K562 (cell line): ENCODE measurements at regions not wholly inside any gene's neighbourhood (a gene's known extent, or its start where the extent isn't known, plus 50 kb on each side); places are given as distances from the start of the nearest gene placed in this dataset.

Source experiments
- ATAC-seq: fragments of 200-7000 bp; cut with Tn5 transposase; 3 replicates; pipeline ENCODE4 v1.9.1; 2020; ENCODE audit warnings: moderate library complexity
- BruUV-seq: library from RNA; stranded (reverse); fragments of 400-500 nt; replicated peaks from 2 replicates; lab custom pipeline; 2021; lab: Mats Ljungman, UMichigan
- CTCF ChIA-PET: fragments of 300-600 bp; formaldehyde crosslinking; extraction: SDS; loops from one replicate; lab custom pipeline; 2021; ENCODE audit warnings: low intra/inter-chr PET ratio; lab: Yijun Ruan, JAX
- POLR2A ChIA-PET: fragments of 300-600, 350-650 bp; sonication (Branson Sonifier 250); formaldehyde crosslinking; extraction: SDS; loops from one replicate; lab custom pipeline; 2021; ENCODE audit warnings: antibody characterized with exemption, inconsistent platforms; lab: Yijun Ruan, JAX
- DNase-seq, 4 experiments: peaks; one replicate each; pipeline versions ENCODE4 v3.0.0 to v3.0.0-alpha.2; 2011 to 2018; ENCODE audit warnings: low spot score in 3 of 4, mixed read lengths in 3 of 4; ENCODE audit errors: extremely low read depth in 1 of 4
- FAIRE-seq: peaks from 2 replicates; lab custom pipeline; 2011; peaks lifted over from hg19 to GRCh38; lab: Jason Lieb, UNC
- H2AFZ ChIP-seq: 2 replicates; pipeline ENCODE4 v1.6.0; 2011; ENCODE audit warnings: low read depth, low read length, control low read depth, inconsistent platforms
- H3K27ac ChIP-seq: fragments of 200-600 bp; 3 replicates; pipeline ENCODE4 v1.8.0; 2011; ENCODE audit warnings: low read depth, mild to moderate bottlenecking, control low read depth, inconsistent platforms, low read length, moderate library complexity, mixed read lengths; ENCODE audit errors: extremely low read depth
- H3K27me3 ChIP-seq, 2 experiments: fragments of 300-600 bp in 1 of 2; 2 replicates in 1 of 2; 3 replicates in 1 of 2; pipeline versions ENCODE4 v1.6.0 to v1.8.0; 2011; ENCODE audit warnings: inconsistent platforms in 2 of 2, low read length in 2 of 2, mild to moderate bottlenecking in 1 of 2, mixed read lengths in 1 of 2, moderate library complexity in 1 of 2; ENCODE audit not compliant: control insufficient read depth in 2 of 2, insufficient read depth in 2 of 2
- H3K36me3 ChIP-seq: fragments of 300-600 bp; 3 replicates; pipeline ENCODE4 v1.8.0; 2011; ENCODE audit warnings: mild to moderate bottlenecking, low read length, inconsistent platforms; ENCODE audit not compliant: control insufficient read depth, insufficient read depth
- H3K4me1 ChIP-seq, 2 experiments: fragments of 200-600 bp in 1 of 2; replicated peaks in 1 of 2; 2 replicates in 1 of 2; 3 replicates in 1 of 2; pipeline versions ENCODE4 v1.5.1 to v1.8.0; 2011; ENCODE audit warnings: inconsistent platforms in 2 of 2, low read length in 2 of 2, mild to moderate bottlenecking in 1 of 2, mixed read lengths in 1 of 2, moderate library complexity in 1 of 2; ENCODE audit not compliant: control insufficient read depth in 2 of 2, insufficient read depth in 2 of 2
- H3K4me2 ChIP-seq: 2 replicates; pipeline ENCODE4 v1.6.1; 2011; ENCODE audit warnings: low read length, control low read depth, inconsistent platforms, mixed read lengths; ENCODE audit not compliant: insufficient read depth
- H3K4me3 ChIP-seq: fragments of 200-600 bp; sonication (generic), shearing (Covaris generic); 2 replicates; pipeline ENCODE4 v1.5.1; 2016; ENCODE audit warnings: control low read depth, inconsistent platforms
- H3K79me2 ChIP-seq: fragments of 200-600 bp; 3 replicates; pipeline ENCODE4 v1.8.0; 2011; ENCODE audit warnings: low read length, inconsistent platforms; ENCODE audit not compliant: control insufficient read depth, insufficient read depth
- H3K9ac ChIP-seq, 2 experiments: 2 replicates each; pipeline versions ENCODE4 v1.6.0 to v1.6.1; 2011; ENCODE audit warnings: low read depth in 2 of 2, low read length in 2 of 2, control low read depth in 1 of 2, inconsistent platforms in 1 of 2, mild to moderate bottlenecking in 1 of 2, mixed read lengths in 1 of 2; ENCODE audit not compliant: insufficient read depth in 1 of 2
- H3K9me1 ChIP-seq: one replicate; pipeline ENCODE4 v1.6.0; 2011; ENCODE audit warnings: inconsistent platforms, mild to moderate bottlenecking, low read length, moderate library complexity; ENCODE audit not compliant: control insufficient read depth, insufficient read depth
- H3K9me3 ChIP-seq: replicated peaks from 2 replicates; pipeline ENCODE4 v1.5.1; 2011; ENCODE audit warnings: low read depth, low read length, inconsistent platforms; ENCODE audit not compliant: control insufficient read depth, insufficient read depth
- H4K20me1 ChIP-seq: replicated peaks from 2 replicates; pipeline ENCODE4 v1.6.1; 2011; ENCODE audit warnings: low read length, inconsistent platforms, mixed read lengths; ENCODE audit not compliant: control insufficient read depth, insufficient read depth
- HMG20B ChIP-seq: fragments of 250-450 bp; sonication (Bioruptor Pico); IDR thresholded peaks from 2 replicates; pipeline ENCODE4 v1.5.0; 2021; ENCODE audit warnings: mild to moderate bottlenecking
- NUFIP1 ChIP-seq: fragments of 450-650 bp; IDR thresholded peaks from 2 replicates; pipeline ENCODE4 v1.6.1; 2018; ENCODE audit not compliant: partially characterized antibody
- SPI1 ChIP-seq: IDR thresholded peaks from 2 replicates; pipeline ENCODE4 v1.6.1; 2011; ENCODE audit warnings: low read depth, low read length, control low read depth, borderline replicate concordance
- ZNF668 ChIP-seq: fragments of 250-450 bp; sonication (Bioruptor Pico); IDR thresholded peaks from 2 replicates; pipeline ENCODE4 v1.8.0; 2022; ENCODE audit warnings: mild to moderate bottlenecking, inconsistent platforms
- WGBS: fragments of 100-300 bp; shearing (Covaris generic); methylation state at CpG from one replicate; pipeline ENCODE4 v1.1.6; 2016; ENCODE audit warnings: low coverage, mixed read lengths; ENCODE audit not compliant: insufficient coverage; ENCODE audit errors: missing lambda C conversion rate; 5-methylcytosine and 5-hydroxymethylcytosine counted together
- in situ Hi-C: fragments of 300-500 bp; cut with MboI; formaldehyde crosslinking; loops from 4 replicates; pipeline ENCODE4 v1.15.0; 2018; ENCODE audit warnings: inconsistent platforms, mixed read lengths
- intact Hi-C: fragments of 100-400 bp; cut with micrococcal nuclease; formaldehyde crosslinking; loops from 2 replicates; pipeline ENCODE4 v1.14.2; 2022
- TF ChIP-seq, protein P1 (sequence below): fragments of 250-450 bp; sonication (Bioruptor Pico); IDR thresholded peaks from 2 replicates; pipeline ENCODE4 v1.6.1; 2021; ENCODE audit warnings: mild to moderate bottlenecking

DNA sequence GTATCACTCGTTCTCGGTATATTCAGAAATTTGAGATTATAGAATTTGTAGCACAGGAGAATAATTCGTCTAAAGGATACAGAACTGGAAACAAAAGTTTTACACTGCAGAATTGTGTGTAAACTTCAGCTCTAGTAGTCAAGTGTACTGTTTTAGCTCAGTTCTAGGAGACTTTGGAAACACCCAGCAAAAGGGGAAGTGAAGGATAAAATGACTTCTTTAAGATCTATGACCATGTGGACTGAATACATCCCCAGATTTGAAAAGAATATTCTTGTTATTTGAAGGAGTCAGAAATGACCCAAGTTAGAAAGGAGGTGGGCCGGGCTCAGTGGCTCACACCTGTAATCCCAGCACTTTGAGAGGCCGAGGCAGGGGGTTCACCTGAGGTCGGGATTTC is 174.0 kb upstream of the FOXQ1 start:
- Histone ChIP-seq H3K9me3 (no peaks in the 10 kb centered on the region), H3K36me3 (no peaks in the 10 kb centered on the region), H3K79me2 (no peaks in the 10 kb centered on the region), H3K27ac (no peak overlapping the region), H3K9ac (no peak overlapping the region), H3K4me2 (no peak overlapping the region), H4K20me1 (no peaks in the 10 kb centered on the region), H3K9me1 (no peaks in the 10 kb centered on the region), H3K27me3 (no peaks in the 10 kb centered on the region), H3K4me3 (no peak overlapping the region), H3K4me1 (no peaks in the 10 kb centered on the region), H2AFZ (no peak overlapping the region)
- POLR2A ChIA-PET, result interaction anchor here (1.2 kb wide), 1 partner anchor 8 kb away, joined by 4 read pairs; no protein-coding TSS in a partner anchor
- TF ChIP-seq NUFIP1, result no peak
- peak; percentile 57 for TF ChIP-seq SPI1
- ATAC-seq (no peak), DNase-seq (no peak), FAIRE-seq (no peak)
- intact Hi-C loops (no loop called here), in situ Hi-C loops (no loop called here)
- CTCF ChIA-PET, result no interaction called here
- WGBS, result 0% methylated on average over 6 of the region's 6 CpGs
- no TSS peak for BruUV-seq

GRCh38 chr6:1136827-1137226 is 175.1 kb upstream of the FOXQ1 start:
- Histone ChIP-seq H3K4me3 (no peak overlapping the region), H3K9me1 (no peaks in the 10 kb centered on the region), H4K20me1 (no peaks in the 10 kb centered on the region), H3K79me2 (no peaks in the 10 kb centered on the region), H3K27me3 (no peaks in the 10 kb centered on the region), H3K9ac (no peak overlapping the region), H2AFZ (no peak overlapping the region), H3K4me1 (no peaks in the 10 kb centered on the region), H3K9me3 (no peaks in the 10 kb centered on the region), H3K27ac (no peak overlapping the region), H3K4me2 (no peak overlapping the region), H3K36me3 (no peaks in the 10 kb centered on the region)
- BruUV-seq, result no TSS peak
- TF ChIP-seq HMG20B (CRISPR knock-in tag), result no peak
- TF ChIP-seq, protein P1, sequence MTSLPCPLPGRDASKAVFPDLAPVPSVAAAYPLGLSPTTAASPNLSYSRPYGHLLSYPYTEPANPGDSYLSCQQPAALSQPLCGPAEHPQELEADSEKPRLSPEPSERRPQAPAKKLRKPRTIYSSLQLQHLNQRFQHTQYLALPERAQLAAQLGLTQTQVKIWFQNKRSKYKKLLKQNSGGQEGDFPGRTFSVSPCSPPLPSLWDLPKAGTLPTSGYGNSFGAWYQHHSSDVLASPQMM, result no peak
- no peak for TF ChIP-seq ZNF668 (CRISPR knock-in tag)
- ATAC-seq, result no peak
- ChIA-PET POLR2A (no interaction called here), CTCF (no interaction called here)
- WGBS, result 0% methylated on average over 4 of the region's 4 CpGs
- DNase-seq, result no peak
- in situ Hi-C loops, result no loop called here
- FAIRE-seq, result no peak
- intact Hi-C loops, result no loop called here
